IMR-90 (cell line): ENCODE measurements at regions not wholly inside any gene's neighbourhood (a gene's known extent, or its start where the extent isn't known, plus 50 kb on each side); places are given as distances from the start of the nearest gene placed in this dataset.

ENCODE experiments used
- ATAC-seq: fragments of 200-7000 bp; cut with Tn5 transposase; 2 replicates; pipeline ENCODE4 v1.9.1; 2020; ENCODE audit warnings: low read depth, mild to moderate bottlenecking, moderate library complexity
- BruUV-seq: library from RNA; stranded (reverse); fragments of 400-500 nt; replicated peaks from 2 replicates; lab custom pipeline; 2021; lab: Mats Ljungman, UMichigan
- CTCF ChIA-PET: fragments of 300-600 bp; formaldehyde crosslinking; extraction: SDS; loops from one replicate; lab custom pipeline; 2021; ENCODE audit warnings: antibody characterized with exemption; lab: Yijun Ruan, JAX
- POLR2A ChIA-PET: fragments of 300-600 bp; sonication (Branson Sonifier 250); formaldehyde crosslinking; loops from one replicate; lab custom pipeline; 2022; ENCODE audit warnings: antibody characterized with exemption; ENCODE audit not compliant: unreplicated experiment; lab: Charles Lee
- DNase-seq: peaks from one replicate; pipeline ENCODE4 v3.0.0; 2013
- H2AFZ ChIP-seq: replicated peaks from 2 replicates; pipeline ENCODE3; 2013; ENCODE audit warnings: low read length, mild to moderate bottlenecking; ENCODE audit not compliant: poor library complexity
- H2AK5ac ChIP-seq: 2 replicates; pipeline ENCODE4 v1.6.1; 2013; ENCODE audit warnings: low read depth, low read length, inconsistent platforms
- H2AK9ac ChIP-seq: replicated peaks from 2 replicates; pipeline ENCODE3; 2013; ENCODE audit warnings: mild to moderate bottlenecking, low read depth, low read length, moderate library complexity; ENCODE audit not compliant: poor library complexity
- H2BK120ac ChIP-seq: 2 replicates; pipeline ENCODE4 v1.6.1; 2013; ENCODE audit warnings: low read depth, low read length, inconsistent platforms
- H2BK15ac ChIP-seq: 3 replicates; pipeline ENCODE4 v1.6.1; 2013; ENCODE audit warnings: low read depth, low read length, inconsistent platforms
- H2BK20ac ChIP-seq: 2 replicates; pipeline ENCODE4 v1.6.1; 2013; ENCODE audit warnings: low read depth, mild to moderate bottlenecking, inconsistent platforms, low read length, moderate library complexity
- H2BK5ac ChIP-seq: 2 replicates; pipeline ENCODE4 v1.6.1; 2013; ENCODE audit warnings: mild to moderate bottlenecking, low read depth, low read length, inconsistent platforms; ENCODE audit not compliant: poor library complexity, severe bottlenecking
- H3K14ac ChIP-seq: replicated peaks from 2 replicates; pipeline ENCODE4 v1.6.1; 2013; ENCODE audit warnings: low read depth, low read length, inconsistent platforms
- H3K18ac ChIP-seq: 2 replicates; pipeline ENCODE4 v1.6.1; 2013; ENCODE audit warnings: low read depth, low read length, control low read depth
- H3K23ac ChIP-seq: 2 replicates; pipeline ENCODE4 v1.6.1; 2013; ENCODE audit warnings: low read depth, low read length, inconsistent platforms
- H3K27ac ChIP-seq: 2 replicates; pipeline ENCODE4 v1.5.1; 2013; ENCODE audit warnings: mild to moderate bottlenecking, control low read depth, low read length; ENCODE audit not compliant: insufficient read depth
- H3K27me3 ChIP-seq: 2 replicates; pipeline ENCODE4 v1.6.1; 2013; ENCODE audit warnings: low read length; ENCODE audit not compliant: control insufficient read depth, insufficient read depth
- H3K36me3 ChIP-seq: 2 replicates; pipeline ENCODE4 v1.6.1; 2013; ENCODE audit warnings: low read length, mixed read lengths; ENCODE audit not compliant: control insufficient read depth, insufficient read depth
- H3K4ac ChIP-seq: 2 replicates; pipeline ENCODE4 v1.6.1; 2013; ENCODE audit warnings: low read depth, low read length, inconsistent platforms
- H3K4me1 ChIP-seq: 2 replicates; pipeline ENCODE4 v1.6.1; 2013; ENCODE audit warnings: low read length, mixed read lengths; ENCODE audit not compliant: control insufficient read depth, insufficient read depth
- H3K4me2 ChIP-seq: 2 replicates; pipeline ENCODE4 v1.6.1; 2013; ENCODE audit warnings: low read depth, mild to moderate bottlenecking, control low read depth, low read length, moderate library complexity
- H3K4me3 ChIP-seq: 2 replicates; pipeline ENCODE4 v1.5.1; 2013; ENCODE audit warnings: low read depth, mild to moderate bottlenecking, control low read depth, low read length, moderate library complexity; ENCODE audit not compliant: insufficient read depth
- H3K56ac ChIP-seq: 2 replicates; pipeline ENCODE4 v1.6.1; 2013; ENCODE audit warnings: low read length, inconsistent platforms; ENCODE audit not compliant: insufficient read depth; ENCODE audit errors: extremely low read depth
- H3K79me1 ChIP-seq, 2 experiments: 2 replicates each; pipeline ENCODE4 v1.6.1; 2013; ENCODE audit warnings: low read length in 2 of 2, inconsistent platforms in 1 of 2, low read depth in 1 of 2
- H3K9ac ChIP-seq: 2 replicates; pipeline ENCODE4 v1.6.1; 2013; ENCODE audit warnings: low read depth, low read length, control low read depth
- H3K9me1 ChIP-seq: 2 replicates; pipeline ENCODE4 v1.6.1; 2013; ENCODE audit warnings: low read length, inconsistent platforms; ENCODE audit not compliant: insufficient read depth
- H3K9me3 ChIP-seq: 2 replicates; pipeline ENCODE4 v1.6.1; 2013; ENCODE audit warnings: low read length; ENCODE audit not compliant: control insufficient read depth, insufficient read depth
- H4K20me1 ChIP-seq: 2 replicates; pipeline ENCODE4 v1.6.1; 2013; ENCODE audit warnings: low read length, inconsistent platforms; ENCODE audit not compliant: insufficient read depth
- H4K5ac ChIP-seq: 2 replicates; pipeline ENCODE4 v1.6.1; 2013; ENCODE audit warnings: mild to moderate bottlenecking, low read depth, low read length, control low read depth
- H4K8ac ChIP-seq, 2 experiments: 2 replicates each; pipeline ENCODE4 v1.6.1; 2013; ENCODE audit warnings: low read depth in 2 of 2, low read length in 2 of 2, control low read depth in 1 of 2, inconsistent platforms in 1 of 2
- H4K91ac ChIP-seq: 2 replicates; pipeline ENCODE4 v1.6.1; 2013; ENCODE audit warnings: low read depth, low read length, inconsistent platforms; ENCODE audit not compliant: insufficient read depth
- BHLHE40 ChIP-seq: fragments of 150-350 bp; IDR thresholded peaks from 2 replicates; pipeline ENCODE4 v1.6.1; 2016; ENCODE audit warnings: mild to moderate bottlenecking, low read depth, low read length
- CEBPB ChIP-seq: IDR thresholded peaks from 2 replicates; pipeline ENCODE4 v1.6.1; 2012; ENCODE audit warnings: low read depth, low read length, improper control_type of control experiment
- CHD1 ChIP-seq: IDR thresholded peaks from 2 replicates; pipeline ENCODE4 v1.6.1; 2012; ENCODE audit warnings: low read depth, low read length, improper control_type of control experiment
- CTCF ChIP-seq: conservative IDR thresholded peaks from 2 replicates; pipeline ENCODE4 v1.5.1; 2012; ENCODE audit warnings: mild to moderate bottlenecking, low read depth, low read length, improper control_type of control experiment
- ELK1 ChIP-seq: fragments of 150-350 bp; IDR thresholded peaks from 2 replicates; pipeline ENCODE4 v1.6.1; 2016; ENCODE audit warnings: low read depth, mild to moderate bottlenecking, low read length, moderate library complexity, borderline replicate concordance
- FOS ChIP-seq: fragments of 150-350 bp; IDR thresholded peaks from 2 replicates; pipeline ENCODE4 v1.6.1; 2016; ENCODE audit warnings: low read depth, low read length
- MAFK ChIP-seq: IDR thresholded peaks from 2 replicates; pipeline ENCODE4 v1.6.1; 2012; ENCODE audit warnings: low read depth, low read length, improper control_type of control experiment
- MAZ ChIP-seq: IDR thresholded peaks from 2 replicates; pipeline ENCODE4 v1.6.1; 2012; ENCODE audit warnings: low read depth, mild to moderate bottlenecking, low read length, improper control_type of control experiment, moderate library complexity, borderline replicate concordance
- MXI1 ChIP-seq: IDR thresholded peaks from 2 replicates; pipeline ENCODE4 v1.6.1; 2012; ENCODE audit warnings: low read depth, mild to moderate bottlenecking, low read length, moderate library complexity, borderline replicate concordance
- NFE2L2 ChIP-seq: fragments of 150-350 bp; IDR thresholded peaks from 2 replicates; pipeline ENCODE4 v1.6.1; 2016; ENCODE audit warnings: low read depth, mild to moderate bottlenecking, low read length
- POLR2A ChIP-seq: IDR thresholded peaks from 2 replicates; pipeline ENCODE4 v1.6.1; 2012; ENCODE audit warnings: mild to moderate bottlenecking, low read depth, low read length
- RAD21 ChIP-seq: IDR thresholded peaks from 2 replicates; pipeline ENCODE4 v1.6.1; 2012; ENCODE audit warnings: low read length, improper control_type of control experiment
- RCOR1 ChIP-seq: IDR thresholded peaks from 2 replicates; pipeline ENCODE4 v1.6.1; 2012; ENCODE audit warnings: mild to moderate bottlenecking, low read length, improper control_type of control experiment; ENCODE audit not compliant: insufficient replicate concordance
- RFX5 ChIP-seq: IDR thresholded peaks from 2 replicates; pipeline ENCODE4 v1.8.0; 2012; ENCODE audit warnings: low read depth, mild to moderate bottlenecking, low read length, moderate library complexity
- SMC3 ChIP-seq: fragments of 150-350 bp; IDR thresholded peaks from 2 replicates; pipeline ENCODE4 v1.6.1; 2016; ENCODE audit warnings: low read depth, mild to moderate bottlenecking, antibody characterized with exemption, low read length, moderate library complexity
- WGBS, 2 experiments: methylation state at CpG; one replicate each; pipeline versions ENCODE4 v1.1.5 to v1.1.7; 2013; ENCODE audit warnings: missing lambda C conversion rate in 2 of 2; ENCODE audit not compliant: insufficient read length in 1 of 2; ENCODE audit errors: extremely low coverage in 2 of 2; 5-methylcytosine and 5-hydroxymethylcytosine counted together
- dilution Hi-C: fragments of 300-500 bp; cut with HindIII; formaldehyde crosslinking; loops from one replicate; pipeline ENCODE4 v1.14.3; 2018; ENCODE audit warnings: low sequenced_read_pairs; ENCODE audit not compliant: unreplicated experiment
- in situ Hi-C: fragments of 300-500 bp; cut with MboI; formaldehyde crosslinking; loops from 3 replicates; pipeline ENCODE4 v1.14.3; 2019; ENCODE audit warnings: low sequenced_read_pairs, inconsistent platforms, mixed read lengths
- intact Hi-C: fragments of 100-400 bp; cut with micrococcal nuclease; formaldehyde crosslinking; loops from 2 replicates; pipeline ENCODE4 v1.10.0; 2022
- TF ChIP-seq, protein P1 (sequence below): fragments of 150-350 bp; IDR thresholded peaks from 2 replicates; pipeline ENCODE4 v1.6.1; 2017; ENCODE audit warnings: mild to moderate bottlenecking, antibody characterized with exemption, low read length, low read depth

DNA sequence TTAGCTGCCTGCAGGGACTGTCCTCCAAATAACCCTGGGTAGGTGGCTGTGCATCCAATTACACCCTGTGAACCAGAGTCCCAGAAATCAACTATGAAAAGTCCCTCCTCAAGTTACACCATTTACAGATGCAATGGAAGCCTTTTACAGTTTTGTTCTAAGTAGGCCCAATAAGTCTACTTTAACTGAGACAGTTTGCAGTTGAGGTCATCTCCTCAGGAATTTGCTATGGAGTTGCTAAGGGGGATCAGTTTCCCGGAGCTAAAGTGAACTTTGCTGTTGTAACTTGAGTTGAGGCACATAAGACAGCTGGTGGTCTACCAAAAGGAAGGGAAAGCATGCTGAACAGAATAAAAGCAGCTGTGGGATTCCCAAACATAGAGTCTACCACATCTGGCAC lies 121.6 kb upstream of the STK26 start:
- in situ Hi-C loops (no loop called here), dilution Hi-C loops (no loop called here), intact Hi-C loops (no loop called here)
- no peak overlapping the region for H3K9ac ChIP-seq
- POLR2A ChIA-PET = no interaction called here
- H4K91ac ChIP-seq = no peak overlapping the region
- H3K4me3 ChIP-seq = no peak overlapping the region
- no peak overlapping the region for H2BK20ac ChIP-seq
- H3K18ac ChIP-seq = no peak overlapping the region
- H2AFZ ChIP-seq = no peak overlapping the region
- no peak overlapping the region for H4K5ac ChIP-seq
- H3K4me1 ChIP-seq = no peaks in the 10 kb centered on the region
- H2AK9ac ChIP-seq = no peak overlapping the region
- BruUV-seq = no TSS peak
- no peak overlapping the region for H2BK15ac ChIP-seq
- H3K79me1 ChIP-seq = no peaks in the 10 kb centered on the region
- H2BK5ac ChIP-seq = no peak overlapping the region
- H4K20me1 ChIP-seq = no peaks in the 10 kb centered on the region
- no peaks in the 10 kb centered on the region for H3K9me3 ChIP-seq
- H3K4me2 ChIP-seq = no peak overlapping the region
- no peak overlapping the region for H3K4ac ChIP-seq
- peaks cover 2% of the 10 kb centered on the region for H3K27me3 ChIP-seq
- no peaks in the 10 kb centered on the region for H3K36me3 ChIP-seq
- no peak overlapping the region for H3K23ac ChIP-seq
- H3K9me1 ChIP-seq = no peaks in the 10 kb centered on the region
- no peak overlapping the region for H3K14ac ChIP-seq
- H3K56ac ChIP-seq = no peak overlapping the region
- CTCF ChIA-PET = no interaction called here
- no peak overlapping the region for H4K8ac ChIP-seq
- no peak overlapping the region for H2AK5ac ChIP-seq
- no peak overlapping the region for H2BK120ac ChIP-seq
- ATAC-seq = no peak
- WGBS, 2 experiments = 0% methylated on average over 1 of the region's 1 CpG; no CpG with 5 or more reads in 1 of the 2 experiments
- H3K27ac ChIP-seq = no peak overlapping the region
- no peak for DNase-seq
- TF ChIP-seq RAD21 (no peak), POLR2A (no peak), BHLHE40 (no peak), CHD1 (no peak), SMC3 (no peak), NFE2L2 (no peak), CTCF (no peak), RCOR1 (no peak), FOS (no peak), MAFK (no peak), CEBPB (no peak), MAZ (no peak), RFX5 (no peak), MXI1 (no peak), ELK1 (no peak)
- TF ChIP-seq, protein P1, sequence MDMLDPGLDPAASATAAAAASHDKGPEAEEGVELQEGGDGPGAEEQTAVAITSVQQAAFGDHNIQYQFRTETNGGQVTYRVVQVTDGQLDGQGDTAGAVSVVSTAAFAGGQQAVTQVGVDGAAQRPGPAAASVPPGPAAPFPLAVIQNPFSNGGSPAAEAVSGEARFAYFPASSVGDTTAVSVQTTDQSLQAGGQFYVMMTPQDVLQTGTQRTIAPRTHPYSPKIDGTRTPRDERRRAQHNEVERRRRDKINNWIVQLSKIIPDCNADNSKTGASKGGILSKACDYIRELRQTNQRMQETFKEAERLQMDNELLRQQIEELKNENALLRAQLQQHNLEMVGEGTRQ = no peak
